DOHH2 (cell line): ENCODE measurements at regions not wholly inside any gene's neighbourhood (a gene's known extent, or its start where the extent isn't known, plus 50 kb on each side); places are given as distances from the start of the nearest gene placed in this dataset.

Source experiments
- H3F3A ChIP-seq: fragments of 200-600 bp; sonication (generic), shearing (Covaris generic); 2 replicates; pipeline ENCODE4 v1.6.0; 2016; ENCODE audit warnings: antibody characterized with exemption, mild to moderate bottlenecking; ENCODE audit not compliant: control insufficient read depth, insufficient read depth
- H3K27ac ChIP-seq: fragments of 200-600 bp; sonication (generic); 2 replicates; pipeline ENCODE4 v1.5.1; 2014; ENCODE audit warnings: low read depth, mild to moderate bottlenecking, low read length, moderate library complexity
- H3K27me3 ChIP-seq: fragments of 200-600 bp; sonication (generic); 2 replicates; pipeline ENCODE4 v1.6.1; 2014; ENCODE audit warnings: mild to moderate bottlenecking, low read length, mixed read lengths; ENCODE audit not compliant: control insufficient read depth
- H3K36me3 ChIP-seq: fragments of 200-600 bp; sonication (generic); 2 replicates; pipeline ENCODE4 v1.6.1; 2014; ENCODE audit warnings: mild to moderate bottlenecking, low read length, moderate library complexity, mixed read lengths; ENCODE audit not compliant: control insufficient read depth
- H3K4me1 ChIP-seq: fragments of 200-600 bp; sonication (generic); 2 replicates; pipeline ENCODE4 v1.6.1; 2014; ENCODE audit warnings: mild to moderate bottlenecking, low read length, mixed read lengths; ENCODE audit not compliant: control insufficient read depth
- H3K4me2 ChIP-seq: fragments of 200-600 bp; sonication (generic); 2 replicates; pipeline ENCODE4 v1.6.0; 2014; ENCODE audit warnings: mild to moderate bottlenecking, low read length, moderate library complexity
- H3K4me3 ChIP-seq: fragments of 200-600 bp; sonication (generic); 2 replicates; pipeline ENCODE4 v1.5.1; 2014; ENCODE audit warnings: mild to moderate bottlenecking, low read length, mixed read lengths
- H3K79me2 ChIP-seq: fragments of 200-600 bp; sonication (generic); 2 replicates; pipeline ENCODE4 v1.6.1; 2014; ENCODE audit warnings: mild to moderate bottlenecking, low read length, mixed read lengths; ENCODE audit not compliant: control insufficient read depth
- H3K9me2 ChIP-seq: fragments of 200-600 bp; sonication (generic); replicated peaks from 2 replicates; pipeline ENCODE4 v1.6.1; 2014; ENCODE audit warnings: mild to moderate bottlenecking, low read length, mixed read lengths; ENCODE audit not compliant: control insufficient read depth
- H3K9me3 ChIP-seq: fragments of 200-600 bp; sonication (generic); 2 replicates; pipeline ENCODE4 v1.6.1; 2014; ENCODE audit warnings: antibody characterized with exemption, low read length, mixed read lengths; ENCODE audit not compliant: control insufficient read depth, insufficient read depth
- H4K20me1 ChIP-seq: fragments of 200-600 bp; sonication (generic); 2 replicates; pipeline ENCODE4 v1.6.0; 2014; ENCODE audit warnings: low read depth, mild to moderate bottlenecking, antibody characterized with exemption, low read length, moderate library complexity; ENCODE audit not compliant: control insufficient read depth, insufficient read depth
- EZH2phosphoT487 ChIP-seq: fragments of 200-600 bp; sonication (generic); IDR thresholded peaks from 2 replicates; pipeline ENCODE4 v1.6.1; 2017; ENCODE audit warnings: borderline replicate concordance, mild to moderate bottlenecking, antibody characterized with exemption, low read length, moderate library complexity, mixed read lengths
- TF ChIP-seq, protein P1 (sequence below): fragments of 200-600 bp; sonication (generic); IDR thresholded peaks from one replicate; pipeline ENCODE4 v1.5.1; 2014; ENCODE audit warnings: antibody characterized with exemption, mild to moderate bottlenecking, low read depth, low read length; ENCODE audit not compliant: poor library complexity, severe bottlenecking

- Histone ChIP-seq H3F3A (no peaks in the 10 kb centered on the region), H3K27ac (no peak overlapping the region), H4K20me1 (no peaks in the 10 kb centered on the region), H3K9me3 (no peaks in the 10 kb centered on the region), H3K4me2 (no peak overlapping the region), H3K4me1 (no peaks in the 10 kb centered on the region), H3K27me3 (no peaks in the 10 kb centered on the region), H3K4me3 (no peak overlapping the region), H3K36me3 (no peaks in the 10 kb centered on the region), H3K9me2 (no peaks in the 10 kb centered on the region), H3K79me2 (no peaks in the 10 kb centered on the region)
- TF ChIP-seq, protein P1, sequence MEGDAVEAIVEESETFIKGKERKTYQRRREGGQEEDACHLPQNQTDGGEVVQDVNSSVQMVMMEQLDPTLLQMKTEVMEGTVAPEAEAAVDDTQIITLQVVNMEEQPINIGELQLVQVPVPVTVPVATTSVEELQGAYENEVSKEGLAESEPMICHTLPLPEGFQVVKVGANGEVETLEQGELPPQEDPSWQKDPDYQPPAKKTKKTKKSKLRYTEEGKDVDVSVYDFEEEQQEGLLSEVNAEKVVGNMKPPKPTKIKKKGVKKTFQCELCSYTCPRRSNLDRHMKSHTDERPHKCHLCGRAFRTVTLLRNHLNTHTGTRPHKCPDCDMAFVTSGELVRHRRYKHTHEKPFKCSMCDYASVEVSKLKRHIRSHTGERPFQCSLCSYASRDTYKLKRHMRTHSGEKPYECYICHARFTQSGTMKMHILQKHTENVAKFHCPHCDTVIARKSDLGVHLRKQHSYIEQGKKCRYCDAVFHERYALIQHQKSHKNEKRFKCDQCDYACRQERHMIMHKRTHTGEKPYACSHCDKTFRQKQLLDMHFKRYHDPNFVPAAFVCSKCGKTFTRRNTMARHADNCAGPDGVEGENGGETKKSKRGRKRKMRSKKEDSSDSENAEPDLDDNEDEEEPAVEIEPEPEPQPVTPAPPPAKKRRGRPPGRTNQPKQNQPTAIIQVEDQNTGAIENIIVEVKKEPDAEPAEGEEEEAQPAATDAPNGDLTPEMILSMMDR: no peak
- TF ChIP-seq EZH2phosphoT487: no peak
These were observed 245.8 kb upstream of the DIAPH2 start for GRCh38 chrX:96438803-96439202.

GRCh38 chrX:96440941-96441340, 243.7 kb upstream of the DIAPH2 start:
- no peak overlapping the region for H3K4me2 ChIP-seq
- no peaks in the 10 kb centered on the region for H3F3A ChIP-seq
- no peak for TF ChIP-seq EZH2phosphoT487
- TF ChIP-seq, protein P1: no peak
- no peaks in the 10 kb centered on the region for H3K27me3 ChIP-seq
- H3K9me2 ChIP-seq: no peaks in the 10 kb centered on the region
- no peak overlapping the region for H3K27ac ChIP-seq
- H3K9me3 ChIP-seq: no peaks in the 10 kb centered on the region
- H3K4me1 ChIP-seq: no peaks in the 10 kb centered on the region
- no peaks in the 10 kb centered on the region for H4K20me1 ChIP-seq
- no peak overlapping the region for H3K4me3 ChIP-seq
- no peaks in the 10 kb centered on the region for H3K36me3 ChIP-seq
- no peaks in the 10 kb centered on the region for H3K79me2 ChIP-seq

DNA sequence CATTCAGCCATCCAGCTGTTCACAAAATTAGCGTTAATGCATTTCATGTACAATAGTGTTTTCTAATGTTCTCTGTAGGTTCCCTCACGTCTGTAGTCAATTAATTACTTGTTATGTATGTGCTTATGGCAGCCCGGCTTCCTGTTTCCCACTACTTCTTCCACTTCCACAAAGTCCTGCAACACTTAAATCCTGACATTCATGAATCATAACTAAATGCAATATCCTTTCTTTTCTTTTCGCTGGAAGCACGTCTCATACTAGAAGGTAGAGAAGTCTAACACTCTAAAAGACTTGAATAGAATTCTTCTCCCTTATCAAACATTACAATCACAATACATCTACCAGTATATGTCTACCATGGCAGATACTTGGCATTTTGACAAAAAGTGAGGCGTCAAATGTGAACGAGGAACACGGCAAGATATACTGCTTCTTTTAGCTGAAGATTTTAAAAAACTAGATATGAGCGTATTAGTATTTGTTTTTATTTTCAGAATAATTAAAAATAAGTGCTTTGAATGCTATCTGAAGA, 239.0 kb upstream of the DIAPH2 start:
- TF ChIP-seq EZH2phosphoT487: no peak
- TF ChIP-seq, protein P1: no peak

DNA sequence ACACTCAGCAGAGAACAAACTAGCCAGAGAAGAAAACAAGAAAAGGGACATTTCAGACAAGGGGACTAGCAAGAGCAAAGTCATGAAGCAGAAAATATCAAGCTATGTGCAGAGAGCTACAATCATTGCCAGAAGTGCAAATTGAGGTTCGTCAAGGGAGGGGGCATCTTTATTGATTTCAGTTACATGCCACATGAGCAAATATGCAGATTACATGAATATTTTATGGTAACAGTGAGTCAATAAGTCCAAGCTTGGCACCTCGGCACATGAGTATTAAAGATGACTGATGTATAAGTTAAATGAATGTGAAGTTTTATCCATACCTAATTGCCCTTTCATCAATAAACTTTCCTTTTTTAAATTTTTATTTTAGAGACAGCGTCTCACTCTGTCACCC, 238.1 kb upstream of the DIAPH2 start:
- Histone ChIP-seq H3K9me2 (no peaks in the 10 kb centered on the region), H3K4me3 (no peak overlapping the region), H3K79me2 (no peaks in the 10 kb centered on the region), H3K4me1 (no peaks in the 10 kb centered on the region), H4K20me1 (no peaks in the 10 kb centered on the region), H3F3A (no peaks in the 10 kb centered on the region), H3K27ac (no peak overlapping the region), H3K9me3 (no peaks in the 10 kb centered on the region), H3K36me3 (no peaks in the 10 kb centered on the region), H3K27me3 (no peaks in the 10 kb centered on the region), H3K4me2 (no peak overlapping the region)
- TF ChIP-seq, protein P1: no peak
- TF ChIP-seq EZH2phosphoT487: no peak

More for the DNA sequence above, 239.0 kb upstream of the DIAPH2 start:
- Histone ChIP-seq H3F3A (no peaks in the 10 kb centered on the region), H3K4me1 (no peaks in the 10 kb centered on the region), H3K9me3 (no peaks in the 10 kb centered on the region), H3K36me3 (no peaks in the 10 kb centered on the region), H3K79me2 (no peaks in the 10 kb centered on the region), H3K27ac (no peak overlapping the region), H4K20me1 (no peaks in the 10 kb centered on the region), H3K9me2 (no peaks in the 10 kb centered on the region), H3K4me3 (no peak overlapping the region), H3K4me2 (no peak overlapping the region), H3K27me3 (no peaks in the 10 kb centered on the region)
